ENCODE measurements at regions not wholly inside any gene's neighbourhood (a gene's known extent, or its start where the extent isn't known, plus 50 kb on each side); places are given as distances from the start of the nearest gene placed in this dataset.

DNA sequence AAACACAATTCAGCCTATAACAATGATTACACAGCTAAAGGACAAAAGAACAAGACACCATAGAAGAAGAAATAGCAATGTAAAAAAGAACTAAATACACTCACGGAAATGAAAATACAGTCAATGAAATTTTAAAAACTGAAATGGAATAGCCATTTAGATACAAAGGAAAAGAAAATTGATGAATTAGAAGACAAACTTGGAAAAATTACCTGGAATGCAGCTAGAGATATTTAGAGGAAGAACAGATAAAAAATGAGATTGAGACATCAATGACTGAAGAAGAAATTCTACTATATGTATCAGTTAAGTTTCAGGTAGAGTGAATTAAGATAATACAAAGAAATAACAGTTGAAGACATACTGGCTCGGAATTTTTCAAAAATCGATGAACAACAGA, 430.4 kb upstream of the NR5A2 start:
- H3K9ac ChIP-seq (ENCODE audit: insufficient read depth, low read depth, low read length): no peak overlapping the region
- in situ Hi-C loops (cut with HindIII; ENCODE audit: extremely low pct_ligation_motif_present, low pct_unique_long_range_greater_than_20kb) (no loop called here), intact Hi-C loops (cut with micrococcal nuclease; ENCODE audit: unreplicated experiment) (no loop called here)
- H3K4me1 ChIP-seq (ENCODE audit: insufficient read depth, low read length): no peaks in the 10 kb centered on the region
- no peaks in the 10 kb centered on the region; the same call in 1 of the 2 replicates for H3K9me3 ChIP-seq (ENCODE audit: low read length)
- H3K4me2 ChIP-seq (ENCODE audit: low read depth, low read length): no peak overlapping the region
- no peaks in the 10 kb centered on the region for H3K79me2 ChIP-seq (ENCODE audit: insufficient read depth, low read length)
- TF ChIP-seq ZNF678 (CRISPR knock-in tag; IDR thresholded peaks at IDR 0.05): no peak
- TF ChIP-seq SRSF9 (IDR thresholded peaks at IDR 0.05; ENCODE audit: borderline replicate concordance, insufficient read depth, low read depth, low read length, poor library complexity, severe bottlenecking): no peak
- TF ChIP-seq IKZF4 (CRISPR knock-in tag; IDR thresholded peaks at IDR 0.05; ENCODE audit: borderline replicate concordance, low read depth, not compliant biosample characterization): no peak
- TF ChIP-seq, protein P1, sequence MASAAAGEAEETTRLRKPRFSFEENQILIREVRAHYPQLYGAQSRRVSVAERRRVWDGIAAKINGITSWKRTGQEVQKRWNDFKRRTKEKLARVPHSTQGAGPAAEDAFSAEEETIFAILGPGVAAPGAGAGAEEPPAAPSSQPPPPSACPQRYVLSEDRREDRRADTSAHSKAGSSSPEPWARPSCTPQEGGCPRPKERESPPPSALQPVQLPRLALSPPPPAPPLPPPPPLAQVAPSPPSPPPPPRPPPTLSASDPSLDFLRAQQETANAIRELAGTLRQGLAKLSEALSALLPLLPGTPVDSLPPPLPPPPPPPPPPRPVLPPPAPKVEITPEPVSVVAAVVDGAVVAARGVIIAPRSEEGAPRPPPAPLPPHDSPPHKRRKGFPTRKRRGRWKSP (CRISPR knock-in tag; IDR thresholded peaks at IDR 0.05): no peak
- TF ChIP-seq, protein P2, sequence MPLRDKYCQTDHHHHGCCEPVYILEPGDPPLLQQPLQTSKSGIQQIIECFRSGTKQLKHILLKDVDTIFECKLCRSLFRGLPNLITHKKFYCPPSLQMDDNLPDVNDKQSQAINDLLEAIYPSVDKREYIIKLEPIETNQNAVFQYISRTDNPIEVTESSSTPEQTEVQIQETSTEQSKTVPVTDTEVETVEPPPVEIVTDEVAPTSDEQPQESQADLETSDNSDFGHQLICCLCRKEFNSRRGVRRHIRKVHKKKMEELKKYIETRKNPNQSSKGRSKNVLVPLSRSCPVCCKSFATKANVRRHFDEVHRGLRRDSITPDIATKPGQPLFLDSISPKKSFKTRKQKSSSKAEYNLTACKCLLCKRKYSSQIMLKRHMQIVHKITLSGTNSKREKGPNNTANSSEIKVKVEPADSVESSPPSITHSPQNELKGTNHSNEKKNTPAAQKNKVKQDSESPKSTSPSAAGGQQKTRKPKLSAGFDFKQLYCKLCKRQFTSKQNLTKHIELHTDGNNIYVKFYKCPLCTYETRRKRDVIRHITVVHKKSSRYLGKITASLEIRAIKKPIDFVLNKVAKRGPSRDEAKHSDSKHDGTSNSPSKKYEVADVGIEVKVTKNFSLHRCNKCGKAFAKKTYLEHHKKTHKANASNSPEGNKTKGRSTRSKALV (CRISPR knock-in tag; IDR thresholded peaks at IDR 0.05): no peak
- TF ChIP-seq HINFP (CRISPR knock-in tag; IDR thresholded peaks at IDR 0.05; ENCODE audit: low read depth): no peak
- TF ChIP-seq ZNF609 (CRISPR knock-in tag; IDR thresholded peaks at IDR 0.05; ENCODE audit: borderline replicate concordance): no peak
- no peak overlapping the region for H3K27ac ChIP-seq (ENCODE audit: extremely low read length, insufficient read depth, low read length)
- H3K36me3 ChIP-seq (replicated peaks in 1 of 2; ENCODE audit: control insufficient read depth in 1 of 2, insufficient read depth in 2 of 2, low read length in 2 of 2): no peaks in the 10 kb centered on the region
- ATAC-seq: no peak
- DNase-seq (ENCODE audit: low spot score): no peak
- no peaks in the 10 kb centered on the region for H3K27me3 ChIP-seq (ENCODE audit: control insufficient read depth in 1 of 2, insufficient read depth in 2 of 2, low read length in 2 of 2)
- H2AFZ ChIP-seq (ENCODE audit: low read length): no peak overlapping the region
- BruUV-seq (replicated peaks): no TSS peak
- no peaks in the 10 kb centered on the region for H4K20me1 ChIP-seq (ENCODE audit: insufficient read depth, low read length)
- no peak overlapping the region for H3K4me3 ChIP-seq (replicated peaks in 1 of 3; ENCODE audit: insufficient read depth in 1 of 3, low read depth in 2 of 3, low read length in 3 of 3)
- ChIA-PET CTCF (ENCODE audit: low intra/inter-chr PET ratio, low total read pairs) (no interaction called here), POLR2A (no interaction called here)
- WGBS (ENCODE audit: low lambda C conversion rate): 0% methylated on average over 3 of the region's 3 CpGs
- FAIRE-seq: no peak
